K562 (cell line): ENCODE measurements at regions not wholly inside any gene's neighbourhood (a gene's known extent, or its start where the extent isn't known, plus 50 kb on each side); places are given as distances from the start of the nearest gene placed in this dataset.

Source experiments
- ATAC-seq: fragments of 200-7000 bp; cut with Tn5 transposase; 3 replicates; pipeline ENCODE4 v1.9.1; 2020; ENCODE audit warnings: moderate library complexity
- BruUV-seq: library from RNA; stranded (reverse); fragments of 400-500 nt; replicated peaks from 2 replicates; lab custom pipeline; 2021; lab: Mats Ljungman, UMichigan
- CTCF ChIA-PET: fragments of 300-600 bp; formaldehyde crosslinking; extraction: SDS; loops from one replicate; lab custom pipeline; 2021; ENCODE audit warnings: low intra/inter-chr PET ratio; lab: Yijun Ruan, JAX
- POLR2A ChIA-PET: fragments of 300-600, 350-650 bp; sonication (Branson Sonifier 250); formaldehyde crosslinking; extraction: SDS; loops from one replicate; lab custom pipeline; 2021; ENCODE audit warnings: antibody characterized with exemption, inconsistent platforms; lab: Yijun Ruan, JAX
- DNase-seq, 4 experiments: peaks; one replicate each; pipeline versions ENCODE4 v3.0.0 to v3.0.0-alpha.2; 2011 to 2018; ENCODE audit warnings: low spot score in 3 of 4, mixed read lengths in 3 of 4; ENCODE audit errors: extremely low read depth in 1 of 4
- FAIRE-seq: peaks from 2 replicates; lab custom pipeline; 2011; peaks lifted over from hg19 to GRCh38; lab: Jason Lieb, UNC
- H2AFZ ChIP-seq: 2 replicates; pipeline ENCODE4 v1.6.0; 2011; ENCODE audit warnings: low read depth, low read length, control low read depth, inconsistent platforms
- H3K27ac ChIP-seq: fragments of 200-600 bp; 3 replicates; pipeline ENCODE4 v1.8.0; 2011; ENCODE audit warnings: low read depth, mild to moderate bottlenecking, control low read depth, inconsistent platforms, low read length, moderate library complexity, mixed read lengths; ENCODE audit errors: extremely low read depth
- H3K27me3 ChIP-seq, 2 experiments: fragments of 300-600 bp in 1 of 2; 2 replicates in 1 of 2; 3 replicates in 1 of 2; pipeline versions ENCODE4 v1.6.0 to v1.8.0; 2011; ENCODE audit warnings: inconsistent platforms in 2 of 2, low read length in 2 of 2, mild to moderate bottlenecking in 1 of 2, mixed read lengths in 1 of 2, moderate library complexity in 1 of 2; ENCODE audit not compliant: control insufficient read depth in 2 of 2, insufficient read depth in 2 of 2
- H3K36me3 ChIP-seq: fragments of 300-600 bp; 3 replicates; pipeline ENCODE4 v1.8.0; 2011; ENCODE audit warnings: mild to moderate bottlenecking, low read length, inconsistent platforms; ENCODE audit not compliant: control insufficient read depth, insufficient read depth
- H3K4me1 ChIP-seq, 2 experiments: fragments of 200-600 bp in 1 of 2; replicated peaks in 1 of 2; 2 replicates in 1 of 2; 3 replicates in 1 of 2; pipeline versions ENCODE4 v1.5.1 to v1.8.0; 2011; ENCODE audit warnings: inconsistent platforms in 2 of 2, low read length in 2 of 2, mild to moderate bottlenecking in 1 of 2, mixed read lengths in 1 of 2, moderate library complexity in 1 of 2; ENCODE audit not compliant: control insufficient read depth in 2 of 2, insufficient read depth in 2 of 2
- H3K4me2 ChIP-seq: 2 replicates; pipeline ENCODE4 v1.6.1; 2011; ENCODE audit warnings: low read length, control low read depth, inconsistent platforms, mixed read lengths; ENCODE audit not compliant: insufficient read depth
- H3K4me3 ChIP-seq: fragments of 200-600 bp; sonication (generic), shearing (Covaris generic); 2 replicates; pipeline ENCODE4 v1.5.1; 2016; ENCODE audit warnings: control low read depth, inconsistent platforms
- H3K79me2 ChIP-seq: fragments of 200-600 bp; 3 replicates; pipeline ENCODE4 v1.8.0; 2011; ENCODE audit warnings: low read length, inconsistent platforms; ENCODE audit not compliant: control insufficient read depth, insufficient read depth
- H3K9ac ChIP-seq, 2 experiments: 2 replicates each; pipeline versions ENCODE4 v1.6.0 to v1.6.1; 2011; ENCODE audit warnings: low read depth in 2 of 2, low read length in 2 of 2, control low read depth in 1 of 2, inconsistent platforms in 1 of 2, mild to moderate bottlenecking in 1 of 2, mixed read lengths in 1 of 2; ENCODE audit not compliant: insufficient read depth in 1 of 2
- H3K9me1 ChIP-seq: one replicate; pipeline ENCODE4 v1.6.0; 2011; ENCODE audit warnings: inconsistent platforms, mild to moderate bottlenecking, low read length, moderate library complexity; ENCODE audit not compliant: control insufficient read depth, insufficient read depth
- H3K9me3 ChIP-seq: replicated peaks from 2 replicates; pipeline ENCODE4 v1.5.1; 2011; ENCODE audit warnings: low read depth, low read length, inconsistent platforms; ENCODE audit not compliant: control insufficient read depth, insufficient read depth
- H4K20me1 ChIP-seq: replicated peaks from 2 replicates; pipeline ENCODE4 v1.6.1; 2011; ENCODE audit warnings: low read length, inconsistent platforms, mixed read lengths; ENCODE audit not compliant: control insufficient read depth, insufficient read depth
- SP2 ChIP-seq: IDR thresholded peaks from 2 replicates; pipeline ENCODE4 v1.6.1; 2011; ENCODE audit warnings: mild to moderate bottlenecking, low read depth, low read length, moderate library complexity; ENCODE audit not compliant: poor library complexity, severe bottlenecking; ENCODE audit errors: extremely low read depth
- ZKSCAN3 ChIP-seq: fragments of 250-450 bp; sonication (Bioruptor Pico); IDR thresholded peaks from 2 replicates; pipeline ENCODE4 v1.4.0; 2020
- WGBS: fragments of 100-300 bp; shearing (Covaris generic); methylation state at CpG from one replicate; pipeline ENCODE4 v1.1.6; 2016; ENCODE audit warnings: low coverage, mixed read lengths; ENCODE audit not compliant: insufficient coverage; ENCODE audit errors: missing lambda C conversion rate; 5-methylcytosine and 5-hydroxymethylcytosine counted together
- in situ Hi-C: fragments of 300-500 bp; cut with MboI; formaldehyde crosslinking; loops from 4 replicates; pipeline ENCODE4 v1.15.0; 2018; ENCODE audit warnings: inconsistent platforms, mixed read lengths
- intact Hi-C: fragments of 100-400 bp; cut with micrococcal nuclease; formaldehyde crosslinking; loops from 2 replicates; pipeline ENCODE4 v1.14.2; 2022
- TF ChIP-seq, protein P1 (sequence below): fragments of 450-650 bp; IDR thresholded peaks from 2 replicates; pipeline ENCODE4 v1.6.1; 2016; ENCODE audit warnings: mild to moderate bottlenecking, moderate library complexity

DNA sequence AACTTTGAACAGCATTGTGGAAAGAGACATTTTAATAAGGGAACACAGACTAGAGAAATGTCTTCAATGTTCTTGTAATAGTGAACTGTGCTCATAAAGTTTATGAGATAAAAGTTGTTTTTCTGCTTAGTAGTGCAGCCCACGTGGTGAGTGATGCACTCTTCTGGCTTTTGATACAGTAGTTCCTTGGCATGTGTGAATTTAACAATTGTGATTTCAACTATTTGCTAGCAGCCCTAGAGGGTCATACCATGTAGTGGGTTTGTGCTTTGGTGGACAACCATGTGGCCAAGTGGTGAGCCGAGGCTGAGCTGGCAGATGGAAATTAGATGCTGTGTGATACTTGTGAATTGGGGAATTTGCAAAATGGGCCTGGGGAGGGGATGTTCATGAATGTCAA, 116.2 kb upstream of the SLC4A4 start:
- no peak overlapping the region for H3K27ac ChIP-seq
- H3K4me2 ChIP-seq, result no peak overlapping the region
- no peak overlapping the region for H3K4me3 ChIP-seq
- 0% methylated on average over 2 of the region's 2 CpGs for WGBS
- H3K4me1 ChIP-seq, result no peaks in the 10 kb centered on the region
- H2AFZ ChIP-seq, result no peak overlapping the region
- DNase-seq (no peak), ATAC-seq (no peak), FAIRE-seq (no peak)
- peaks cover 9 to 10% of the 10 kb centered on the region in 2 experiments; a peak in 3 of 5 replicates for H3K27me3 ChIP-seq
- TF ChIP-seq SP2, result no peak
- TF ChIP-seq ZKSCAN3 (CRISPR knock-in tag), result no peak
- TF ChIP-seq, protein P1, sequence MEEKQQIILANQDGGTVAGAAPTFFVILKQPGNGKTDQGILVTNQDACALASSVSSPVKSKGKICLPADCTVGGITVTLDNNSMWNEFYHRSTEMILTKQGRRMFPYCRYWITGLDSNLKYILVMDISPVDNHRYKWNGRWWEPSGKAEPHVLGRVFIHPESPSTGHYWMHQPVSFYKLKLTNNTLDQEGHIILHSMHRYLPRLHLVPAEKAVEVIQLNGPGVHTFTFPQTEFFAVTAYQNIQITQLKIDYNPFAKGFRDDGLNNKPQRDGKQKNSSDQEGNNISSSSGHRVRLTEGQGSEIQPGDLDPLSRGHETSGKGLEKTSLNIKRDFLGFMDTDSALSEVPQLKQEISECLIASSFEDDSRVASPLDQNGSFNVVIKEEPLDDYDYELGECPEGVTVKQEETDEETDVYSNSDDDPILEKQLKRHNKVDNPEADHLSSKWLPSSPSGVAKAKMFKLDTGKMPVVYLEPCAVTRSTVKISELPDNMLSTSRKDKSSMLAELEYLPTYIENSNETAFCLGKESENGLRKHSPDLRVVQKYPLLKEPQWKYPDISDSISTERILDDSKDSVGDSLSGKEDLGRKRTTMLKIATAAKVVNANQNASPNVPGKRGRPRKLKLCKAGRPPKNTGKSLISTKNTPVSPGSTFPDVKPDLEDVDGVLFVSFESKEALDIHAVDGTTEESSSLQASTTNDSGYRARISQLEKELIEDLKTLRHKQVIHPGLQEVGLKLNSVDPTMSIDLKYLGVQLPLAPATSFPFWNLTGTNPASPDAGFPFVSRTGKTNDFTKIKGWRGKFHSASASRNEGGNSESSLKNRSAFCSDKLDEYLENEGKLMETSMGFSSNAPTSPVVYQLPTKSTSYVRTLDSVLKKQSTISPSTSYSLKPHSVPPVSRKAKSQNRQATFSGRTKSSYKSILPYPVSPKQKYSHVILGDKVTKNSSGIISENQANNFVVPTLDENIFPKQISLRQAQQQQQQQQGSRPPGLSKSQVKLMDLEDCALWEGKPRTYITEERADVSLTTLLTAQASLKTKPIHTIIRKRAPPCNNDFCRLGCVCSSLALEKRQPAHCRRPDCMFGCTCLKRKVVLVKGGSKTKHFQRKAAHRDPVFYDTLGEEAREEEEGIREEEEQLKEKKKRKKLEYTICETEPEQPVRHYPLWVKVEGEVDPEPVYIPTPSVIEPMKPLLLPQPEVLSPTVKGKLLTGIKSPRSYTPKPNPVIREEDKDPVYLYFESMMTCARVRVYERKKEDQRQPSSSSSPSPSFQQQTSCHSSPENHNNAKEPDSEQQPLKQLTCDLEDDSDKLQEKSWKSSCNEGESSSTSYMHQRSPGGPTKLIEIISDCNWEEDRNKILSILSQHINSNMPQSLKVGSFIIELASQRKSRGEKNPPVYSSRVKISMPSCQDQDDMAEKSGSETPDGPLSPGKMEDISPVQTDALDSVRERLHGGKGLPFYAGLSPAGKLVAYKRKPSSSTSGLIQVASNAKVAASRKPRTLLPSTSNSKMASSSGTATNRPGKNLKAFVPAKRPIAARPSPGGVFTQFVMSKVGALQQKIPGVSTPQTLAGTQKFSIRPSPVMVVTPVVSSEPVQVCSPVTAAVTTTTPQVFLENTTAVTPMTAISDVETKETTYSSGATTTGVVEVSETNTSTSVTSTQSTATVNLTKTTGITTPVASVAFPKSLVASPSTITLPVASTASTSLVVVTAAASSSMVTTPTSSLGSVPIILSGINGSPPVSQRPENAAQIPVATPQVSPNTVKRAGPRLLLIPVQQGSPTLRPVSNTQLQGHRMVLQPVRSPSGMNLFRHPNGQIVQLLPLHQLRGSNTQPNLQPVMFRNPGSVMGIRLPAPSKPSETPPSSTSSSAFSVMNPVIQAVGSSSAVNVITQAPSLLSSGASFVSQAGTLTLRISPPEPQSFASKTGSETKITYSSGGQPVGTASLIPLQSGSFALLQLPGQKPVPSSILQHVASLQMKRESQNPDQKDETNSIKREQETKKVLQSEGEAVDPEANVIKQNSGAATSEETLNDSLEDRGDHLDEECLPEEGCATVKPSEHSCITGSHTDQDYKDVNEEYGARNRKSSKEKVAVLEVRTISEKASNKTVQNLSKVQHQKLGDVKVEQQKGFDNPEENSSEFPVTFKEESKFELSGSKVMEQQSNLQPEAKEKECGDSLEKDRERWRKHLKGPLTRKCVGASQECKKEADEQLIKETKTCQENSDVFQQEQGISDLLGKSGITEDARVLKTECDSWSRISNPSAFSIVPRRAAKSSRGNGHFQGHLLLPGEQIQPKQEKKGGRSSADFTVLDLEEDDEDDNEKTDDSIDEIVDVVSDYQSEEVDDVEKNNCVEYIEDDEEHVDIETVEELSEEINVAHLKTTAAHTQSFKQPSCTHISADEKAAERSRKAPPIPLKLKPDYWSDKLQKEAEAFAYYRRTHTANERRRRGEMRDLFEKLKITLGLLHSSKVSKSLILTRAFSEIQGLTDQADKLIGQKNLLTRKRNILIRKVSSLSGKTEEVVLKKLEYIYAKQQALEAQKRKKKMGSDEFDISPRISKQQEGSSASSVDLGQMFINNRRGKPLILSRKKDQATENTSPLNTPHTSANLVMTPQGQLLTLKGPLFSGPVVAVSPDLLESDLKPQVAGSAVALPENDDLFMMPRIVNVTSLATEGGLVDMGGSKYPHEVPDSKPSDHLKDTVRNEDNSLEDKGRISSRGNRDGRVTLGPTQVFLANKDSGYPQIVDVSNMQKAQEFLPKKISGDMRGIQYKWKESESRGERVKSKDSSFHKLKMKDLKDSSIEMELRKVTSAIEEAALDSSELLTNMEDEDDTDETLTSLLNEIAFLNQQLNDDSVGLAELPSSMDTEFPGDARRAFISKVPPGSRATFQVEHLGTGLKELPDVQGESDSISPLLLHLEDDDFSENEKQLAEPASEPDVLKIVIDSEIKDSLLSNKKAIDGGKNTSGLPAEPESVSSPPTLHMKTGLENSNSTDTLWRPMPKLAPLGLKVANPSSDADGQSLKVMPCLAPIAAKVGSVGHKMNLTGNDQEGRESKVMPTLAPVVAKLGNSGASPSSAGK, result no peak
- no peak overlapping the region for H3K9ac ChIP-seq
- in situ Hi-C loops, result no loop called here
- ChIA-PET POLR2A (no interaction called here), CTCF (no interaction called here)
- H3K79me2 ChIP-seq, result no peaks in the 10 kb centered on the region
- H4K20me1 ChIP-seq, result no peaks in the 10 kb centered on the region
- no TSS peak for BruUV-seq
- H3K36me3 ChIP-seq, result no peaks in the 10 kb centered on the region
- intact Hi-C loops, result no loop called here
- H3K9me3 ChIP-seq, result no peaks in the 10 kb centered on the region
- H3K9me1 ChIP-seq, result no peaks in the 10 kb centered on the region
